Endothelial cell of umbilical vein (primary cell): ENCODE measurements at regions not wholly inside any gene's neighbourhood (a gene's known extent, or its start where the extent isn't known, plus 50 kb on each side); places are given as distances from the start of the nearest gene placed in this dataset.

ENCODE experiments used
- BruUV-seq: library from RNA; stranded (reverse); fragments of 400-500 nt; replicated peaks from 2 replicates; lab custom pipeline; 2021; lab: Mats Ljungman, UMichigan
- CTCF ChIA-PET: fragments of 300-600, 350-600 bp; sonication (Branson Sonifier 250); formaldehyde crosslinking; loops from one replicate; lab custom pipeline; 2021; ENCODE audit warnings: antibody characterized with exemption, inconsistent platforms; lab: Charles Lee
- POLR2A ChIA-PET: fragments of 300-600, 350-600 bp; sonication (Branson Sonifier 250); formaldehyde crosslinking; loops from one replicate; lab custom pipeline; 2021; ENCODE audit warnings: antibody characterized with exemption, inconsistent platforms; lab: Charles Lee
- DNase-seq: peaks from one replicate; pipeline ENCODE4 v3.0.0-alpha.2; 2011; ENCODE audit warnings: low read depth, low spot score
- FAIRE-seq: peaks from 2 replicates; lab custom pipeline; 2011; peaks lifted over from hg19 to GRCh38; lab: Jason Lieb, UNC
- H2AFZ ChIP-seq: 2 replicates; pipeline ENCODE4 v1.6.0; 2012; ENCODE audit warnings: low read depth, low read length, control low read depth, inconsistent platforms
- H3K27ac ChIP-seq: 2 replicates; pipeline ENCODE4 v1.5.1; 2011; ENCODE audit warnings: low read depth, mild to moderate bottlenecking, control low read depth, low read length, moderate library complexity; ENCODE audit not compliant: insufficient read depth
- H3K27me3 ChIP-seq, 2 experiments: 2 replicates each; pipeline versions ENCODE4 v1.6.0 to v1.6.1; 2011; ENCODE audit warnings: low read length in 2 of 2, mixed read lengths in 1 of 2; ENCODE audit not compliant: control insufficient read depth in 2 of 2, insufficient read depth in 2 of 2
- H3K36me3 ChIP-seq, 2 experiments: 2 replicates in 1 of 2; 3 replicates in 1 of 2; pipeline ENCODE4 v1.5.1; 2011; ENCODE audit warnings: low read length in 2 of 2, mild to moderate bottlenecking in 1 of 2, moderate library complexity in 1 of 2; ENCODE audit not compliant: control insufficient read depth in 2 of 2, insufficient read depth in 2 of 2; ENCODE audit errors: extremely low read depth in 1 of 2
- H3K4me1 ChIP-seq: 3 replicates; pipeline ENCODE4 v1.5.1; 2011; ENCODE audit warnings: mild to moderate bottlenecking, low read length; ENCODE audit not compliant: control insufficient read depth, insufficient read depth; ENCODE audit errors: extremely low read depth
- H3K4me2 ChIP-seq: 2 replicates; pipeline ENCODE4 v1.6.1; 2011; ENCODE audit warnings: low read length, control low read depth, mixed read lengths; ENCODE audit not compliant: insufficient read depth
- H3K4me3 ChIP-seq, 3 experiments: fragments of 200-600 bp in 1 of 3; sonication (generic), shearing (Covaris generic) in 1 of 3; replicated peaks in 1 of 3; 2 replicates each; pipeline ENCODE4 v1.5.1; 2011 to 2016; ENCODE audit warnings: control low read depth in 3 of 3, low read length in 3 of 3, mild to moderate bottlenecking in 2 of 3, inconsistent platforms in 1 of 3, low read depth in 1 of 3, moderate library complexity in 1 of 3; ENCODE audit not compliant: insufficient read depth in 1 of 3
- H3K79me2 ChIP-seq: 2 replicates; pipeline ENCODE4 v1.6.0; 2012; ENCODE audit warnings: low read length, inconsistent platforms; ENCODE audit not compliant: control insufficient read depth, insufficient read depth
- H3K9ac ChIP-seq: replicated peaks from 2 replicates; pipeline ENCODE3; 2011; ENCODE audit warnings: low read length, control low read depth; ENCODE audit not compliant: insufficient read depth; ENCODE audit errors: extremely low read depth
- H3K9me1 ChIP-seq: replicated peaks from 3 replicates; pipeline ENCODE4 v1.6.0; 2011; ENCODE audit warnings: mild to moderate bottlenecking, low read length; ENCODE audit not compliant: control insufficient read depth, insufficient read depth; ENCODE audit errors: extremely low read depth
- H3K9me3 ChIP-seq: replicated peaks from 2 replicates; pipeline ENCODE4 v1.5.1; 2012; ENCODE audit warnings: low read length, inconsistent platforms; ENCODE audit not compliant: control insufficient read depth, insufficient read depth
- H4K20me1 ChIP-seq: replicated peaks from 2 replicates; pipeline ENCODE3; 2011; ENCODE audit warnings: mild to moderate bottlenecking, low read length; ENCODE audit not compliant: control insufficient read depth, insufficient read depth; ENCODE audit errors: extremely low read depth
- CTCF ChIP-seq, 2 donors: IDR thresholded peaks; 1 replicate in 1 of 2; 2 replicates in 1 of 2; pipeline ENCODE4 v1.5.1; 2011; ENCODE audit warnings: low read length in 2 of 2, mild to moderate bottlenecking in 2 of 2, moderate library complexity in 2 of 2, control low read depth in 1 of 2, inconsistent platforms in 1 of 2, low read depth in 1 of 2; ENCODE audit not compliant: insufficient read depth in 1 of 2; ENCODE audit errors: extremely low read depth in 1 of 2
- EZH2 ChIP-seq: IDR thresholded peaks from 2 replicates; pipeline ENCODE4 v1.6.1; 2012; ENCODE audit warnings: borderline replicate concordance, low read depth, mild to moderate bottlenecking, moderate library complexity, low read length, inconsistent platforms; ENCODE audit not compliant: severe bottlenecking
- FOS ChIP-seq: IDR thresholded peaks from 2 replicates; pipeline ENCODE4 v1.6.1; 2011; ENCODE audit warnings: mild to moderate bottlenecking, low read length, moderate library complexity, borderline replicate concordance; ENCODE audit not compliant: insufficient read depth
- GATA2 ChIP-seq: IDR thresholded peaks from 2 replicates; pipeline ENCODE4 v1.7.0; 2011; ENCODE audit warnings: low read depth, mild to moderate bottlenecking, moderate library complexity, mixed read lengths, low read length; ENCODE audit not compliant: insufficient read length, insufficient read depth
- JUN ChIP-seq: IDR thresholded peaks from 2 replicates; pipeline ENCODE4 v1.6.1; 2011; ENCODE audit warnings: borderline replicate concordance, low read depth; ENCODE audit not compliant: insufficient read length, insufficient read depth
- MYC ChIP-seq: IDR thresholded peaks from one replicate; pipeline ENCODE4 v1.6.1; 2011; ENCODE audit warnings: mild to moderate bottlenecking, low read depth, low read length
- POLR2A ChIP-seq: IDR thresholded peaks from 2 replicates; pipeline ENCODE4 v1.6.1; 2012; ENCODE audit warnings: low read depth, mild to moderate bottlenecking, control low read depth, low read length
- dilution Hi-C: fragments of 300-500 bp; cut with MboI; formaldehyde crosslinking; loops from one replicate; pipeline ENCODE4 v1.15.0; 2019; ENCODE audit warnings: low sequenced_read_pairs; ENCODE audit not compliant: extremely low pct_ligation_motif_present
- intact Hi-C: fragments of 100-400 bp; cut with micrococcal nuclease; formaldehyde crosslinking; loops from one replicate; pipeline ENCODE4 v1.10.0; 2022
- TF ChIP-seq, protein P1 (sequence below): IDR thresholded peaks from 2 replicates; pipeline ENCODE4 v1.6.1; 2011; ENCODE audit not compliant: insufficient read depth, insufficient read length

DNA sequence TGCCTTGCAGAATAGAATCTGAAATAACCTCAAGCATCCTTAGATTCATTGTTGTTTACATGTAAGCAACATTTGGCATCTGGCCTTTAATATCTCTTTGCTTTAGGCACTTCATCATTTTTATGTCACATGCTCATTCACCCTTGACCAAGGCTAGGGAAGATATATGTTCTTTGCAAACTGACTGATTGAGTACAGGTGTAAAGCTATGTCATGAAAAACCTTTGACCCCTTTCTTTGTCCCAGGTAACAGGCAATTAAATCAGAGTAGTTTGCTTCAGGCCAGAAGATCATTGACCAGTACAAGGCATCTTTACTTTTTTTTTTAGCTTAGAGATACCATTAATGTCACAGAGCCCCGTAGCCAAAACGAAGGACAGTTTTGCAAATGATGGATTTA is 520.6 kb downstream of the STK39 start:
- Histone ChIP-seq H2AFZ (no peak overlapping the region), H4K20me1 (no peaks in the 10 kb centered on the region), H3K4me1 (no peaks in the 10 kb centered on the region), H3K9me1 (no peaks in the 10 kb centered on the region), H3K27me3 (no peaks in the 10 kb centered on the region), H3K79me2 (no peaks in the 10 kb centered on the region), H3K36me3 (no peaks in the 10 kb centered on the region), H3K9me3 (no peaks in the 10 kb centered on the region), H3K9ac (no peak overlapping the region), H3K4me2 (no peak overlapping the region), H3K27ac (no peak overlapping the region), H3K4me3 (no peak overlapping the region)
- BruUV-seq = no TSS peak
- intact Hi-C loops = no loop called here
- FAIRE-seq (no peak), DNase-seq (no peak)
- dilution Hi-C loops = no loop called here
- TF ChIP-seq FOS (no peak), CTCF (IDR thresholded peaks at IDR 0.05; ENCODE audit: extremely low read depth in 1 of 2, insufficient read depth in 1 of 2, low read depth in 1 of 2, low read length in 2 of 2) (no peak), POLR2A (no peak), EZH2 (no peak), GATA2 (no peak), JUN (no peak), MYC (no peak)
- TF ChIP-seq, protein P1, sequence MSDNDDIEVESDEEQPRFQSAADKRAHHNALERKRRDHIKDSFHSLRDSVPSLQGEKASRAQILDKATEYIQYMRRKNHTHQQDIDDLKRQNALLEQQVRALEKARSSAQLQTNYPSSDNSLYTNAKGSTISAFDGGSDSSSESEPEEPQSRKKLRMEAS = no peak
- ChIA-PET CTCF (no interaction called here), POLR2A (no interaction called here)
